SK-N-SH (cell line): ENCODE measurements at regions not wholly inside any gene's neighbourhood (a gene's known extent, or its start where the extent isn't known, plus 50 kb on each side); places are given as distances from the start of the nearest gene placed in this dataset.

Experiments used
- CTCF ChIA-PET: fragments of 300-600, 350-600 bp; formaldehyde crosslinking; extraction: SDS; loops from one replicate; lab custom pipeline; 2021; lab: Yijun Ruan, JAX
- POLR2A ChIA-PET: fragments of 350-600 bp; sonication (Branson Sonifier 250); formaldehyde crosslinking; extraction: SDS; loops from one replicate; lab custom pipeline; 2020; ENCODE audit warnings: antibody characterized with exemption, inconsistent platforms; lab: Yijun Ruan, JAX
- DNase-seq: peaks from one replicate; pipeline ENCODE4 v3.0.0; 2012
- H2AFZ ChIP-seq: fragments of 200-600 bp; sonication (generic); 2 replicates; pipeline ENCODE4 v1.8.1; 2016; ENCODE audit warnings: antibody characterized with exemption, mild to moderate bottlenecking, low read depth
- H3F3A ChIP-seq: fragments of 200-600 bp; sonication (generic); replicated peaks from 2 replicates; pipeline ENCODE3; 2016; ENCODE audit warnings: antibody characterized with exemption, mild to moderate bottlenecking; ENCODE audit not compliant: insufficient read depth
- H3K27ac ChIP-seq, 2 experiments: fragments of 200-500 bp in 1 of 2; fragments of 200-600 bp in 1 of 2; sonication (Bioruptor generic) in 1 of 2; sonication (generic), shearing (Covaris generic) in 1 of 2; 2 replicates each; pipeline versions ENCODE4 v1.5.1 to v1.6.1; 2014 to 2016; ENCODE audit warnings: low read depth in 2 of 2, inconsistent platforms in 1 of 2, low read length in 1 of 2, mild to moderate bottlenecking in 1 of 2, mixed read lengths in 1 of 2
- H3K27me3 ChIP-seq: fragments of 200-600 bp; sonication (generic), shearing (Covaris generic); 2 replicates; pipeline ENCODE4 v1.6.1; 2016; ENCODE audit warnings: mixed run types; ENCODE audit not compliant: insufficient read depth
- H3K36me3 ChIP-seq, 2 experiments: fragments of 200-500 bp in 1 of 2; fragments of 200-600 bp in 1 of 2; sonication (Bioruptor generic) in 1 of 2; sonication (generic) in 1 of 2; replicated peaks in 1 of 2; 2 replicates each; pipeline versions ENCODE3 to v1.5.1; 2014 to 2016; ENCODE audit warnings: low read length in 1 of 2, mild to moderate bottlenecking in 1 of 2; ENCODE audit not compliant: insufficient read depth in 2 of 2, control insufficient read depth in 1 of 2
- H3K4me1 ChIP-seq, 2 experiments: fragments of 200-500 bp in 1 of 2; fragments of 200-600 bp in 1 of 2; sonication (Bioruptor generic) in 1 of 2; sonication (generic), shearing (Covaris generic) in 1 of 2; 2 replicates each; pipeline versions ENCODE4 v1.5.1 to v1.6.1; 2014 to 2016; ENCODE audit warnings: low read depth in 1 of 2, low read length in 1 of 2, mixed run types in 1 of 2; ENCODE audit not compliant: insufficient read depth in 2 of 2, control insufficient read depth in 1 of 2
- H3K4me2 ChIP-seq: fragments of 200-600 bp; sonication (generic), shearing (Covaris generic); 2 replicates; pipeline ENCODE4 v1.6.1; 2017; ENCODE audit warnings: mixed run types
- H3K4me3 ChIP-seq, 2 experiments: fragments of 200-500 bp in 1 of 2; fragments of 200-600 bp in 1 of 2; sonication (Bioruptor generic) in 1 of 2; sonication (generic), shearing (Covaris generic) in 1 of 2; 2 replicates each; pipeline versions ENCODE4 v1.5.1 to v1.8.1; 2014 to 2016; ENCODE audit warnings: low read depth in 2 of 2, inconsistent platforms in 1 of 2, low read length in 1 of 2, mild to moderate bottlenecking in 1 of 2, mixed read lengths in 1 of 2, moderate library complexity in 1 of 2
- H3K79me2 ChIP-seq: fragments of 200-600 bp; sonication (generic); 2 replicates; pipeline ENCODE4 v1.8.1; 2017; ENCODE audit warnings: mild to moderate bottlenecking; ENCODE audit not compliant: insufficient read depth
- H3K9ac ChIP-seq: fragments of 200-600 bp; sonication (generic); 2 replicates; pipeline ENCODE4 v1.6.1; 2017; ENCODE audit warnings: mixed run types
- H3K9me2 ChIP-seq: fragments of 200-600 bp; sonication (generic); 2 replicates; pipeline ENCODE4 v1.6.1; 2017; ENCODE audit warnings: mixed run types
- H3K9me3 ChIP-seq: fragments of 200-600 bp; sonication (generic); 2 replicates; pipeline ENCODE4 v1.6.1; 2017; ENCODE audit warnings: mixed run types, mild to moderate bottlenecking, moderate library complexity
- H4K20me1 ChIP-seq: fragments of 200-600 bp; sonication (generic); 2 replicates; pipeline ENCODE4 v1.6.1; 2017; ENCODE audit warnings: mild to moderate bottlenecking, mixed run types; ENCODE audit not compliant: insufficient read depth
- EP300 ChIP-seq, 2 experiments: IDR thresholded peaks; 2 replicates each; pipeline versions ENCODE4 v1.4.0 to v1.6.1; 2012; ENCODE audit warnings: borderline replicate concordance in 1 of 2, low read depth in 1 of 2, low read length in 1 of 2
- FOSL2 ChIP-seq: IDR thresholded peaks from 2 replicates; pipeline ENCODE4 v1.4.0; 2012; ENCODE audit warnings: low read depth, mild to moderate bottlenecking, moderate library complexity, borderline replicate concordance
- FOXJ3 ChIP-seq: sonication (generic); formaldehyde crosslinking; IDR thresholded peaks from 2 replicates; pipeline ENCODE4 v1.5.1; 2020; ENCODE audit warnings: mild to moderate bottlenecking, missing genetic modification reagents
- GABPA ChIP-seq: IDR thresholded peaks from 2 replicates; pipeline ENCODE4 v1.4.0; 2012; ENCODE audit warnings: low read depth, mild to moderate bottlenecking
- GATA2 ChIP-seq: sonication (generic); formaldehyde crosslinking; IDR thresholded peaks from 2 replicates; pipeline ENCODE4 v1.5.0; 2020; ENCODE audit warnings: mild to moderate bottlenecking, missing genetic modification reagents
- JUND ChIP-seq: IDR thresholded peaks from 2 replicates; pipeline ENCODE4 v1.4.0; 2012
- MXI1 ChIP-seq: IDR thresholded peaks from 2 replicates; pipeline ENCODE4 v1.6.1; 2012; ENCODE audit warnings: mild to moderate bottlenecking, low read depth, low read length, improper control_type of control experiment
- RCOR1 ChIP-seq: fragments of 150-350 bp; IDR thresholded peaks from 2 replicates; pipeline ENCODE4 v1.6.1; 2017; ENCODE audit warnings: antibody characterized with exemption, low read length
- RFX5 ChIP-seq: IDR thresholded peaks from 2 replicates; pipeline ENCODE4 v1.6.1; 2012; ENCODE audit warnings: mild to moderate bottlenecking, improper control_type of control experiment, low read length
- RXRA ChIP-seq: IDR thresholded peaks from 2 replicates; pipeline ENCODE4 v1.4.0; 2012; ENCODE audit warnings: low read depth, mild to moderate bottlenecking, borderline replicate concordance
- SIN3A ChIP-seq: IDR thresholded peaks from 2 replicates; pipeline ENCODE4 v1.6.1; 2012; ENCODE audit warnings: low read depth, mild to moderate bottlenecking, low read length, moderate library complexity, borderline replicate concordance
- SMC3 ChIP-seq: IDR thresholded peaks from 2 replicates; pipeline ENCODE4 v1.6.1; 2012; ENCODE audit warnings: low read depth, low read length, improper control_type of control experiment
- TAF1 ChIP-seq: IDR thresholded peaks from 2 replicates; pipeline ENCODE4 v1.6.1; 2012; ENCODE audit warnings: low read depth, mild to moderate bottlenecking, low read length, moderate library complexity, borderline replicate concordance
- TCF12 ChIP-seq: IDR thresholded peaks from 2 replicates; pipeline ENCODE4 v1.4.0; 2012
- YY1 ChIP-seq: IDR thresholded peaks from 2 replicates; pipeline ENCODE4 v1.4.0; 2012; ENCODE audit warnings: low read depth, mild to moderate bottlenecking
- WGBS: methylation state at CpG from one replicate; pipeline ENCODE4 v1.1.6; 2017; ENCODE audit warnings: low lambda C conversion rate; 5-methylcytosine and 5-hydroxymethylcytosine counted together
- TF ChIP-seq, protein P1 (sequence below): fragments of 150-350 bp; IDR thresholded peaks from 2 replicates; pipeline ENCODE4 v1.6.1; 2016; ENCODE audit warnings: mild to moderate bottlenecking, low read depth, low read length
- TF ChIP-seq, protein P2 (sequence below): IDR thresholded peaks from 2 replicates; pipeline ENCODE4 v1.4.0; 2012; ENCODE audit warnings: low read depth, borderline replicate concordance

DNA sequence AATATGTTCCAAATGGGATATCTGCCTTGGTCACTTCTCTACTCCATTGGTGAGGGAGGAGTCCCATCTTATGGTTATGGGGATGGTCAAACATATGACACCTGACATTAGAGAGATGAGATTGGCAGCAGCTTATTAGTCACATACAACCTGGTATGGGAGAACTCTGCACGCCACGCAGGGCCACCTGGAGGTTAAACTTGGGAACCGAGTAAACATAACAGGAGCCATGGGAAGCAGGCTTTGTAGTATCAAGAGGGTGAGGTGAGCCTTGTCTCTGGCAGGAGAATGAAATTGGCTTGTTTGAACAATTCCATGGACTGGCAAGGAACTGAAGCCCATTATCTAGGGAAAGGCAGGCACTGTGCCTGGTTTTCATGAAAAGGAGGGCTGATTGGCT lies 238.7 kb upstream of the ELAC2 start:
- H2AFZ ChIP-seq = no peak overlapping the region
- no peak overlapping the region for H3K9ac ChIP-seq
- ChIA-PET CTCF (no interaction called here), POLR2A (no interaction called here)
- H3K4me3 ChIP-seq = no peak overlapping the region
- no peaks in the 10 kb centered on the region for H3K4me1 ChIP-seq
- no peaks in the 10 kb centered on the region for H3K36me3 ChIP-seq
- no peak for DNase-seq
- H3K9me3 ChIP-seq = no peaks in the 10 kb centered on the region
- no peaks in the 10 kb centered on the region for H3K79me2 ChIP-seq
- 0% methylated on average over 3 of the region's 3 CpGs for WGBS
- no peaks in the 10 kb centered on the region for H3K9me2 ChIP-seq
- TF ChIP-seq JUND (no peak), MXI1 (no peak), SMC3 (no peak)
- H4K20me1 ChIP-seq = no peaks in the 10 kb centered on the region
- H3K4me2 ChIP-seq = no peak overlapping the region
- no peaks in the 10 kb centered on the region; the same call in 1 of the 2 replicates for H3K27me3 ChIP-seq
- no peaks in the 10 kb centered on the region for H3F3A ChIP-seq
- no peak overlapping the region for H3K27ac ChIP-seq

DNA sequence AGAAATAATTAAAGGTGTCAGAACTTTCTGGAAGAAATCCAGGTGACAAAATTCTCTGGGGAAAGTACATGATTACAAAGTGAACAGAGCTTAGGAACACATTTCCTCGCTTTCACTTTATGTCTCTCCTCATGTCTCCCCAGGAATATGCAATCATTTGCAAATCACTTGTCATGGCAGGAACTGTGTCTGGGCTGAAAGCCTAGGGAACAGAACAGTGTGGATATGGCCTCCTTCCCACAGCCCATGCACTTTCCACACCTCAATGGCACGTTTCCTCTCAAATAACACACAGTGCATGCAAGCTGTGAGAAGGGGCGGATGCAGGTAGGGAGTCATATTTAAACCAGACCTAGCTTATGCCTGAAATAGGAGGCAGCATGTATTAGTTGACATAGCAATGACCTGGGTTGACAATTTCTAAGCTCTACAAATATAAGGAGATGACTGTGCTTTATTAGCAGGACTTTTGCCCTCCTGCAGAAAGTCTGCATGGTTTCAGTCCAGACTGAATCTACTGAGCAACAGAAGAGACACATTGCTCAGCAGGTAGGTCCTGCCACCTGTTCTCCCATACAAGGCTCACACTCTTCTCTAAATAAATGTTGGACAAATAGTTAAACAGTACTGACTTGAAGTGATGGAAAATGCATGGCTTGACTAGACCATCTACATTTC lies 236.0 kb upstream of the ELAC2 start:
- no peak for TF ChIP-seq MXI1
- no peak for TF ChIP-seq TCF12
- TF ChIP-seq FOXJ3 (CRISPR knock-in tag) = no peak
- TF ChIP-seq, all 33 proteins: peak for 0
- no peaks in the 10 kb centered on the region for H3K4me1 ChIP-seq
- H3K79me2 ChIP-seq = no peaks in the 10 kb centered on the region
- no peak overlapping the region for H3K9ac ChIP-seq
- ChIA-PET POLR2A (no interaction called here), CTCF (interaction anchor here (1.0 kb wide), 1 partner anchor 223 kb away, joined by 3 read pairs; no protein-coding TSS in a partner anchor)
- no peak for DNase-seq
- WGBS = 8% methylated on average over 3 of the region's 3 CpGs
- H3K4me3 ChIP-seq = no peak overlapping the region
- no peaks in the 10 kb centered on the region for H3K9me2 ChIP-seq
- H4K20me1 ChIP-seq = no peaks in the 10 kb centered on the region
- no peak overlapping the region for H3K4me2 ChIP-seq
- H3K9me3 ChIP-seq = no peaks in the 10 kb centered on the region
- no peak overlapping the region for H2AFZ ChIP-seq
- H3K27ac ChIP-seq = no peak overlapping the region
- H3K27me3 ChIP-seq = no peaks in the 10 kb centered on the region; the same call in 1 of the 2 replicates
- no peaks in the 10 kb centered on the region for H3F3A ChIP-seq
- no peaks in the 10 kb centered on the region for H3K36me3 ChIP-seq

DNA sequence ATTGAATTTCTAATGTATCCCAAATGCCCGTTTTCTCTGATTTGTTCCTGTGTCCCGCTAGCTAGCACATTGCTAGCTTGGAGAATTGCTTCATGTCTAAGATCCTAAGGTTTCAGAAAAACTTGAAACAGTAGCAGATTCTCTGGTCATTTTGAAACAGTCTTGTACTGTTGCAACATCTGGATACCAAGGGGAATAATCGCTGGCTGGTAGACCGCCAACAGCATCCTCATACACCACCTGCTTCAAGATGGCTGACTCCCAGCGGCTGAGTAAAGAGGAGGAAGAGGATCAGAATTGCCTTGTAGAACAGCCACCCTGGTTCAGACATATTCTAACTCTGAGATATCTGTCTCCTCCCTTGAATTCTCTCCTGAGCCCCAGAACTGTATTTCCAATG lies 226.7 kb upstream of the ELAC2 start:
- Histone ChIP-seq H3F3A (no peaks in the 10 kb centered on the region), H3K36me3 (no peaks in the 10 kb centered on the region), H3K9ac (no peak overlapping the region), H4K20me1 (no peaks in the 10 kb centered on the region), H3K4me2 (no peak overlapping the region), H3K9me3 (no peaks in the 10 kb centered on the region), H3K27ac (no peak overlapping the region), H3K79me2 (no peaks in the 10 kb centered on the region), H2AFZ (no peak overlapping the region), H3K9me2 (no peaks in the 10 kb centered on the region), H3K27me3 (peaks cover 22% of the 10 kb centered on the region; the same call in 1 of the 2 replicates), H3K4me1 (no peaks in the 10 kb centered on the region), H3K4me3 (no peak overlapping the region)
- under 1% methylated on average over 5 of the region's 5 CpGs for WGBS
- TF ChIP-seq RCOR1 (no peak), TAF1 (no peak), SMC3 (no peak), GATA2 (no peak), SIN3A (no peak), FOSL2 (no peak), EP300 (IDR thresholded peaks at IDR 0.05; ENCODE audit: borderline replicate concordance in 1 of 2, low read depth in 1 of 2, low read length in 1 of 2) (no peak), GABPA (no peak), YY1 (no peak), TCF12 (no peak), RFX5 (no peak), MXI1 (no peak), RXRA (no peak)
- TF ChIP-seq, protein P1, sequence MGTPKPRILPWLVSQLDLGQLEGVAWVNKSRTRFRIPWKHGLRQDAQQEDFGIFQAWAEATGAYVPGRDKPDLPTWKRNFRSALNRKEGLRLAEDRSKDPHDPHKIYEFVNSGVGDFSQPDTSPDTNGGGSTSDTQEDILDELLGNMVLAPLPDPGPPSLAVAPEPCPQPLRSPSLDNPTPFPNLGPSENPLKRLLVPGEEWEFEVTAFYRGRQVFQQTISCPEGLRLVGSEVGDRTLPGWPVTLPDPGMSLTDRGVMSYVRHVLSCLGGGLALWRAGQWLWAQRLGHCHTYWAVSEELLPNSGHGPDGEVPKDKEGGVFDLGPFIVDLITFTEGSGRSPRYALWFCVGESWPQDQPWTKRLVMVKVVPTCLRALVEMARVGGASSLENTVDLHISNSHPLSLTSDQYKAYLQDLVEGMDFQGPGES = no peak
- TF ChIP-seq, protein P2, sequence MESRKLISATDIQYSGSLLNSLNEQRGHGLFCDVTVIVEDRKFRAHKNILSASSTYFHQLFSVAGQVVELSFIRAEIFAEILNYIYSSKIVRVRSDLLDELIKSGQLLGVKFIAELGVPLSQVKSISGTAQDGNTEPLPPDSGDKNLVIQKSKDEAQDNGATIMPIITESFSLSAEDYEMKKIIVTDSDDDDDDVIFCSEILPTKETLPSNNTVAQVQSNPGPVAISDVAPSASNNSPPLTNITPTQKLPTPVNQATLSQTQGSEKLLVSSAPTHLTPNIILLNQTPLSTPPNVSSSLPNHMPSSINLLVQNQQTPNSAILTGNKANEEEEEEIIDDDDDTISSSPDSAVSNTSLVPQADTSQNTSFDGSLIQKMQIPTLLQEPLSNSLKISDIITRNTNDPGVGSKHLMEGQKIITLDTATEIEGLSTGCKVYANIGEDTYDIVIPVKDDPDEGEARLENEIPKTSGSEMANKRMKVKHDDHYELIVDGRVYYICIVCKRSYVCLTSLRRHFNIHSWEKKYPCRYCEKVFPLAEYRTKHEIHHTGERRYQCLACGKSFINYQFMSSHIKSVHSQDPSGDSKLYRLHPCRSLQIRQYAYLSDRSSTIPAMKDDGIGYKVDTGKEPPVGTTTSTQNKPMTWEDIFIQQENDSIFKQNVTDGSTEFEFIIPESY = no peak
- CTCF ChIA-PET = no interaction called here
- POLR2A ChIA-PET = no interaction called here
- no peak for DNase-seq
